A172 (cell line): ENCODE measurements at regions not wholly inside any gene's neighbourhood (a gene's known extent, or its start where the extent isn't known, plus 50 kb on each side); places are given as distances from the start of the nearest gene placed in this dataset.

Experiments used
- DNase-seq: peaks from one replicate; pipeline ENCODE4 v3.0.0-alpha.2; 2015; ENCODE audit warnings: low spot score

GRCh38 chr22:49490692-49491091, 337.0 kb downstream of the BRD1 start:
- no peak for DNase-seq

- DNase-seq = no peak
Observed at GRCh38 chr22:49489821-49490220, 337.9 kb downstream of the BRD1 start.

- DNase-seq = no peak
Observed at GRCh38 chr22:49488943-49489342, 338.7 kb downstream of the BRD1 start.

GRCh38 chr22:49487950-49488349, 339.7 kb downstream of the BRD1 start:
- DNase-seq = no peak

GRCh38 chr22:49486225-49486624, 341.4 kb downstream of the BRD1 start:
- DNase-seq = no peak

- no peak for DNase-seq
Observed at GRCh38 chr22:49483946-49484345, 343.7 kb downstream of the BRD1 start.

GRCh38 chr22:49483281-49483870, 344.3 kb downstream of the BRD1 start:
- DNase-seq = no peak

- no peak for DNase-seq
Observed at GRCh38 chr22:49482811-49483210, 344.9 kb downstream of the BRD1 start.

GRCh38 chr22:49481659-49482399, 345.8 kb downstream of the BRD1 start:
- DNase-seq = no peak

- no peak for DNase-seq
Observed at GRCh38 chr22:49480896-49481658, 346.6 kb downstream of the BRD1 start.

GRCh38 chr22:49480331-49480730, 347.3 kb downstream of the BRD1 start:
- no peak for DNase-seq

- DNase-seq = no peak
Observed at GRCh38 chr22:49479566-49479965, 348.1 kb downstream of the BRD1 start.

- no peak for DNase-seq
Observed at GRCh38 chr22:49476800-49477400, 350.8 kb downstream of the BRD1 start.

- no peak for DNase-seq
Observed at GRCh38 chr22:49476176-49476575, 351.5 kb downstream of the BRD1 start.

GRCh38 chr22:49475253-49475652, 352.4 kb downstream of the BRD1 start:
- DNase-seq = no peak

- DNase-seq = no peak
Observed at GRCh38 chr22:49473286-49473685, 354.4 kb downstream of the BRD1 start.

GRCh38 chr22:49470741-49471503, 356.8 kb downstream of the BRD1 start:
- no peak for DNase-seq

- DNase-seq = no peak
Observed at GRCh38 chr22:49469896-49470740, 357.6 kb downstream of the BRD1 start.

GRCh38 chr22:49468487-49469198, 359.0 kb downstream of the BRD1 start:
- no peak for DNase-seq
